ENCODE measurements at regions not wholly inside any gene's neighbourhood (a gene's known extent, or its start where the extent isn't known, plus 50 kb on each side); places are given as distances from the start of the nearest gene placed in this dataset.

GRCh38 chr2:14344355-14344754 lies 288.2 kb upstream of the LRATD1 start:
- no peak for DNase-seq (ENCODE audit: low spot score)

- DNase-seq (ENCODE audit: low spot score) = no peak
Measured at GRCh38 chr2:14348247-14348646, 284.3 kb upstream of the LRATD1 start.

- DNase-seq (ENCODE audit: low spot score) = no peak
Measured at GRCh38 chr2:14350856-14351255, 281.7 kb upstream of the LRATD1 start.

GRCh38 chr2:14352067-14352466 lies 280.4 kb upstream of the LRATD1 start:
- DNase-seq (ENCODE audit: low spot score) = no peak

GRCh38 chr2:14354231-14354630 lies 278.3 kb upstream of the LRATD1 start:
- DNase-seq (ENCODE audit: low spot score) = no peak

GRCh38 chr2:14355102-14355501 lies 277.4 kb upstream of the LRATD1 start:
- DNase-seq (ENCODE audit: low spot score) = no peak

GRCh38 chr2:14358339-14358738 lies 274.2 kb upstream of the LRATD1 start:
- DNase-seq (ENCODE audit: low spot score) = no peak

GRCh38 chr2:14358774-14359173 lies 273.7 kb upstream of the LRATD1 start:
- no peak for DNase-seq (ENCODE audit: low spot score)

- no peak for DNase-seq (ENCODE audit: low spot score)
Measured at GRCh38 chr2:14363137-14363536, 269.4 kb upstream of the LRATD1 start.

GRCh38 chr2:14363976-14364375 lies 268.5 kb upstream of the LRATD1 start:
- DNase-seq (ENCODE audit: low spot score) = no peak

- DNase-seq (ENCODE audit: low spot score) = no peak
Measured at GRCh38 chr2:14364471-14364870, 268.0 kb upstream of the LRATD1 start.

- peak; percentile 1 for DNase-seq (ENCODE audit: low spot score)
Measured at GRCh38 chr2:14385043-14385442, 247.5 kb upstream of the LRATD1 start.

- no peak for DNase-seq (ENCODE audit: low spot score)
Measured at GRCh38 chr2:14387332-14387731, 245.2 kb upstream of the LRATD1 start.

GRCh38 chr2:14388724-14389123 lies 243.8 kb upstream of the LRATD1 start:
- DNase-seq (ENCODE audit: low spot score) = no peak

GRCh38 chr2:14396533-14397083 lies 235.9 kb upstream of the LRATD1 start:
- DNase-seq (ENCODE audit: low spot score) = no peak

GRCh38 chr2:14398641-14399040 lies 233.9 kb upstream of the LRATD1 start:
- no peak for DNase-seq (ENCODE audit: low spot score)

GRCh38 chr2:14401873-14402272 lies 230.6 kb upstream of the LRATD1 start:
- no peak for DNase-seq (ENCODE audit: low spot score)

- DNase-seq (ENCODE audit: low spot score) = no peak
Measured at GRCh38 chr2:14408695-14409094, 223.8 kb upstream of the LRATD1 start.

GRCh38 chr2:14417551-14417950 lies 215.0 kb upstream of the LRATD1 start:
- no peak for DNase-seq (ENCODE audit: low spot score)

GRCh38 chr2:14418115-14418514 lies 214.4 kb upstream of the LRATD1 start:
- no peak for DNase-seq (ENCODE audit: low spot score)

GRCh38 chr2:14420851-14421250 lies 211.7 kb upstream of the LRATD1 start:
- no peak for DNase-seq (ENCODE audit: low spot score)

GRCh38 chr2:14422426-14422825 lies 210.1 kb upstream of the LRATD1 start:
- DNase-seq (ENCODE audit: low spot score) = no peak

GRCh38 chr2:14423145-14423906 lies 209.2 kb upstream of the LRATD1 start:
- no peak for DNase-seq (ENCODE audit: low spot score)

Data from GM03348 (cell line).